AG04450 (cell line): ENCODE measurements at regions not wholly inside any gene's neighbourhood (a gene's known extent, or its start where the extent isn't known, plus 50 kb on each side); places are given as distances from the start of the nearest gene placed in this dataset.

Source experiments
- CTCF ChIA-PET: fragments of 300-600, 350-600 bp; formaldehyde crosslinking; extraction: SDS; loops from one replicate; lab custom pipeline; 2022; ENCODE audit warnings: antibody characterized with exemption, inconsistent platforms; lab: Charles Lee
- POLR2A ChIA-PET: fragments of 350-600 bp; formaldehyde crosslinking; extraction: SDS; loops from one replicate; lab custom pipeline; 2021; ENCODE audit warnings: antibody characterized with exemption, inconsistent platforms; lab: Yijun Ruan, JAX
- DNase-seq: peaks from one replicate; pipeline ENCODE4 v3.0.0-alpha.2; 2011; ENCODE audit warnings: low read depth, low spot score
- H3K27ac ChIP-seq: one replicate; pipeline ENCODE4 v1.5.1; 2012; ENCODE audit warnings: low read depth, low read length, control low read depth
- H3K27me3 ChIP-seq: one replicate; pipeline ENCODE4 v1.6.0; 2012; ENCODE audit warnings: low read length; ENCODE audit not compliant: control insufficient read depth, insufficient read depth
- H3K4me3 ChIP-seq: 2 replicates; pipeline ENCODE4 v1.5.1; 2011; ENCODE audit warnings: mild to moderate bottlenecking, low read depth, low read length, control low read depth
- H3K9me3 ChIP-seq: 2 replicates; pipeline ENCODE4 v1.5.1; 2012; ENCODE audit warnings: low read length; ENCODE audit not compliant: control insufficient read depth, insufficient read depth
- TF ChIP-seq, protein P1 (sequence below): IDR thresholded peaks from 2 replicates; pipeline ENCODE4 v1.5.1; 2011; ENCODE audit warnings: low read depth, low read length, control low read depth, inconsistent platforms

- POLR2A ChIA-PET: no interaction called here
- TF ChIP-seq, protein P1, sequence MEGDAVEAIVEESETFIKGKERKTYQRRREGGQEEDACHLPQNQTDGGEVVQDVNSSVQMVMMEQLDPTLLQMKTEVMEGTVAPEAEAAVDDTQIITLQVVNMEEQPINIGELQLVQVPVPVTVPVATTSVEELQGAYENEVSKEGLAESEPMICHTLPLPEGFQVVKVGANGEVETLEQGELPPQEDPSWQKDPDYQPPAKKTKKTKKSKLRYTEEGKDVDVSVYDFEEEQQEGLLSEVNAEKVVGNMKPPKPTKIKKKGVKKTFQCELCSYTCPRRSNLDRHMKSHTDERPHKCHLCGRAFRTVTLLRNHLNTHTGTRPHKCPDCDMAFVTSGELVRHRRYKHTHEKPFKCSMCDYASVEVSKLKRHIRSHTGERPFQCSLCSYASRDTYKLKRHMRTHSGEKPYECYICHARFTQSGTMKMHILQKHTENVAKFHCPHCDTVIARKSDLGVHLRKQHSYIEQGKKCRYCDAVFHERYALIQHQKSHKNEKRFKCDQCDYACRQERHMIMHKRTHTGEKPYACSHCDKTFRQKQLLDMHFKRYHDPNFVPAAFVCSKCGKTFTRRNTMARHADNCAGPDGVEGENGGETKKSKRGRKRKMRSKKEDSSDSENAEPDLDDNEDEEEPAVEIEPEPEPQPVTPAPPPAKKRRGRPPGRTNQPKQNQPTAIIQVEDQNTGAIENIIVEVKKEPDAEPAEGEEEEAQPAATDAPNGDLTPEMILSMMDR: no peak
- DNase-seq: no peak
- CTCF ChIA-PET: no interaction called here
- Histone ChIP-seq H3K4me3 (no peak overlapping the region), H3K9me3 (peaks cover 6% of the 10 kb centered on the region; the same call in 1 of the 2 replicates), H3K27ac (no peak overlapping the region), H3K27me3 (peaks cover 2% of the 10 kb centered on the region)
Measured at GRCh38 chr7:45399069-45399468, 175.1 kb upstream of the ADCY1 start.

DNA sequence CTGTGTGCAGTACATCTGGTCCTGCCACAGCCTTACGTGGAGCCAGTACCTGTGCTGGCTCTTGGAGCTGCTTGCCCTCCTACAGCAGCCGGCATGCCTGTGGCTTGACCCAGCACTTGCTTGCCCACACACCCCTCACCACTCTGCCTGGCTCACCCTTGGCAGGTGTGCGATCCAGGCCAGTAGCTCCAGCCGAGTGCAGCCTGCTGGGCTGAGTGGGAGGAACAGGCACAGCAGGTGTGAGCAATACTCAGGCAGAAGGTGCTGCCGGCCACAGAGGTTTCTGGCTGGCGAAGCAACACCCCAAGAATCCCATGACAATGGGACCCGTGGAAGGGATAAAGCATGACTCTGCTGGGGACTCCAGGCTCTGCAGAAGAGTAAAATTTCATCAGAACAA is 173.5 kb upstream of the ADCY1 start:
- POLR2A ChIA-PET: no interaction called here
- no peak overlapping the region for H3K27ac ChIP-seq
- CTCF ChIA-PET: no interaction called here
- peaks cover 2% of the 10 kb centered on the region for H3K27me3 ChIP-seq
- DNase-seq: no peak
- TF ChIP-seq, protein P1: no peak
- H3K4me3 ChIP-seq: no peak overlapping the region
- H3K9me3 ChIP-seq: peaks cover 6% of the 10 kb centered on the region; the same call in 1 of the 2 replicates

- POLR2A ChIA-PET: no interaction called here
- H3K4me3 ChIP-seq: no peak overlapping the region
Measured at GRCh38 chr7:45401155-45401554, 173.0 kb upstream of the ADCY1 start.

DNA sequence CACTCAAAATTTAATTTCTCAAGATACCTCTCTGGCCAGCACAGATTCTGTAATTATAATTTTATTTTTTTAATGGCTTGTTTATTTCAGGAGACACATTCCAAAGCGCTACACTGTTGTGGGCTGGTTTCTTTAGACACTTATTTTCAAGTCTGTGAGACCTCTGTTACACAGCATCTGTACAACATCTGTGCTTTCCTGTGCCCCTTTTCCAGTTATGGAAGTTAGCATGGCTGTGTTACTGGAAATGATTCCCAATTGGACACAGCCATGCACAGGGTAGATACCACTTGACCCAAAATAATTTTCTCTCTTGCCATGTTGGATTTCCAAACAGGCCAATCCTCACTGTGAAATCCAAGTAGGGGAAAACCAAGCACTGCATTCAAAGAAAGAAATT is 172.3 kb upstream of the ADCY1 start:
- POLR2A ChIA-PET: no interaction called here

More at GRCh38 chr7:45401155-45401554, 173.0 kb upstream of the ADCY1 start:
- Histone ChIP-seq H3K27ac (no peak overlapping the region), H3K9me3 (peaks cover 6% of the 10 kb centered on the region; the same call in 1 of the 2 replicates), H3K27me3 (peaks cover 3% of the 10 kb centered on the region)
- TF ChIP-seq, protein P1: no peak
- CTCF ChIA-PET: no interaction called here
- DNase-seq: no peak

GRCh38 chr7:45402480-45403218 is 171.5 kb upstream of the ADCY1 start:
- Histone ChIP-seq H3K4me3 (no peak overlapping the region), H3K27me3 (peaks cover 3% of the 10 kb centered on the region), H3K9me3 (peaks cover 6% of the 10 kb centered on the region; the same call in 1 of the 2 replicates), H3K27ac (no peak overlapping the region)
- ChIA-PET CTCF (no interaction called here), POLR2A (no interaction called here)
- peak; percentile 2 for DNase-seq
- TF ChIP-seq, protein P1: no peak

More for the DNA sequence above, 172.3 kb upstream of the ADCY1 start:
- Histone ChIP-seq H3K27ac (no peak overlapping the region), H3K4me3 (no peak overlapping the region), H3K9me3 (peaks cover 6% of the 10 kb centered on the region; the same call in 1 of the 2 replicates), H3K27me3 (peaks cover 3% of the 10 kb centered on the region)
- CTCF ChIA-PET: no interaction called here
- no peak for DNase-seq
- TF ChIP-seq, protein P1: no peak
